Progenitor cell of endocrine pancreas (in vitro differentiated cells): ENCODE measurements at regions not wholly inside any gene's neighbourhood (a gene's known extent, or its start where the extent isn't known, plus 50 kb on each side); places are given as distances from the start of the nearest gene placed in this dataset.

Experiments
- DNase-seq: peaks from one replicate; pipeline ENCODE4 v3.0.0; 2021; ENCODE audit warnings: low spot score; ENCODE audit not compliant: unreplicated experiment
- H3K27ac Mint-ChIP-seq: 2 replicates; pipeline ENCODE4 v1.8.0; 2021; ENCODE audit warnings: mild to moderate bottlenecking, moderate library complexity, mixed read lengths
- H3K27me3 Mint-ChIP-seq: 2 replicates; pipeline ENCODE4 v1.8.0; 2021; ENCODE audit warnings: mixed read lengths
- H3K36me3 Mint-ChIP-seq: 2 replicates; pipeline ENCODE4 v1.8.0; 2022; ENCODE audit warnings: mixed read lengths; ENCODE audit not compliant: insufficient read depth
- H3K4me1 Mint-ChIP-seq: 2 replicates; pipeline ENCODE4 v1.8.0; 2021; ENCODE audit warnings: low read depth, mixed read lengths
- H3K4me3 Mint-ChIP-seq: 2 replicates; pipeline ENCODE4 v1.8.0; 2021; ENCODE audit warnings: low read depth, mild to moderate bottlenecking, moderate library complexity, mixed read lengths
- H3K9me3 Mint-ChIP-seq: 2 replicates; pipeline ENCODE4 v1.8.0; 2021; ENCODE audit warnings: low read depth, mixed read lengths
- TF ChIP-seq, protein P1 (sequence below): fragments of 200-600 bp; sonication (generic); IDR thresholded peaks from one replicate; pipeline ENCODE4 v1.5.0; 2021; ENCODE audit warnings: antibody characterized with exemption, mild to moderate bottlenecking; ENCODE audit not compliant: unreplicated experiment

DNA sequence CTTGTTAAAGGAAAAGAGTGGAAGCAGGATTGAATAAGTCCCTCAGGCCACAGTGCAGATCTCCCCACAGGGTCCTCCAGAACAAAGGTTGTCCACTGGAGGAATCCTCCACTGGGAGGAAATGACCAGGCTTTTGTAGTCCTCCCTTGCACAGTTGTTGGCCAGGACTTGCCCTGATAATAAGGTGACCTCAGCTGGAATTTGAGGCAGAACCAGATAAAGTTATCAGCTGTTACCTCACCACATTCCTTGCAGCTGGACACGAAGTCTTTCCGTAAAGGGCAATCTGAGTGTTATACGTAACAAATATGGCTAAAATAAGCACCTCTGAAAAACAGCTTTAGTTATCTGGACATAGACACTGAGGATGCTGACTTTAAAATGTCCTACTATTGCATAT, 83.5 kb upstream of the NAALADL2 start:
- H3K9me3 Mint-ChIP-seq = no peaks in the 10 kb centered on the region
- no peaks in the 10 kb centered on the region for H3K27me3 Mint-ChIP-seq
- TF ChIP-seq, protein P1, sequence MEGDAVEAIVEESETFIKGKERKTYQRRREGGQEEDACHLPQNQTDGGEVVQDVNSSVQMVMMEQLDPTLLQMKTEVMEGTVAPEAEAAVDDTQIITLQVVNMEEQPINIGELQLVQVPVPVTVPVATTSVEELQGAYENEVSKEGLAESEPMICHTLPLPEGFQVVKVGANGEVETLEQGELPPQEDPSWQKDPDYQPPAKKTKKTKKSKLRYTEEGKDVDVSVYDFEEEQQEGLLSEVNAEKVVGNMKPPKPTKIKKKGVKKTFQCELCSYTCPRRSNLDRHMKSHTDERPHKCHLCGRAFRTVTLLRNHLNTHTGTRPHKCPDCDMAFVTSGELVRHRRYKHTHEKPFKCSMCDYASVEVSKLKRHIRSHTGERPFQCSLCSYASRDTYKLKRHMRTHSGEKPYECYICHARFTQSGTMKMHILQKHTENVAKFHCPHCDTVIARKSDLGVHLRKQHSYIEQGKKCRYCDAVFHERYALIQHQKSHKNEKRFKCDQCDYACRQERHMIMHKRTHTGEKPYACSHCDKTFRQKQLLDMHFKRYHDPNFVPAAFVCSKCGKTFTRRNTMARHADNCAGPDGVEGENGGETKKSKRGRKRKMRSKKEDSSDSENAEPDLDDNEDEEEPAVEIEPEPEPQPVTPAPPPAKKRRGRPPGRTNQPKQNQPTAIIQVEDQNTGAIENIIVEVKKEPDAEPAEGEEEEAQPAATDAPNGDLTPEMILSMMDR = no peak
- H3K36me3 Mint-ChIP-seq = no peaks in the 10 kb centered on the region
- no peak for DNase-seq
- H3K4me1 Mint-ChIP-seq = peaks cover 2% of the 10 kb centered on the region
- H3K27ac Mint-ChIP-seq = no peak overlapping the region
- H3K4me3 Mint-ChIP-seq = no peak overlapping the region

DNA sequence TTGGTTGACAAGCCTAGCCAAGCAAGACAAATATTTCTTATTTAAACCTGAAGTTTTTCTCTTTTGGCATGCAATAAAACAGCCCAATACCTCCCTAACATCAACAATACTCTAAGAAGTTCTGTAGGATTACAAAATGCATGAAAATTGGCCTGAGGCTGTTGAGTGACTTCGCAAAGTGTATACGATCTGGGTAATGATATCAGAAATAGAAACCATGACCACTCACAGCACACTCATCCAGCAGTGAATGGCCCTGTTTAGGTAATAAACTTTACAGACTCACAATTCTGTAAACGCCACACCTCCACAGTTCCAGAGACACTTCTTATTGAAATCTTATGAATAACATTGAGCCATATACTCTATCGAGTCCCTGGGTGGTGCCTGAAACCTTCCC, 83.0 kb upstream of the NAALADL2 start:
- TF ChIP-seq, protein P1 = no peak
- H3K4me3 Mint-ChIP-seq = no peak overlapping the region
- peaks cover 2% of the 10 kb centered on the region for H3K4me1 Mint-ChIP-seq
- no peak for DNase-seq
- H3K27ac Mint-ChIP-seq = no peak overlapping the region
- no peaks in the 10 kb centered on the region for H3K36me3 Mint-ChIP-seq
- no peaks in the 10 kb centered on the region for H3K9me3 Mint-ChIP-seq
- no peaks in the 10 kb centered on the region for H3K27me3 Mint-ChIP-seq

DNA sequence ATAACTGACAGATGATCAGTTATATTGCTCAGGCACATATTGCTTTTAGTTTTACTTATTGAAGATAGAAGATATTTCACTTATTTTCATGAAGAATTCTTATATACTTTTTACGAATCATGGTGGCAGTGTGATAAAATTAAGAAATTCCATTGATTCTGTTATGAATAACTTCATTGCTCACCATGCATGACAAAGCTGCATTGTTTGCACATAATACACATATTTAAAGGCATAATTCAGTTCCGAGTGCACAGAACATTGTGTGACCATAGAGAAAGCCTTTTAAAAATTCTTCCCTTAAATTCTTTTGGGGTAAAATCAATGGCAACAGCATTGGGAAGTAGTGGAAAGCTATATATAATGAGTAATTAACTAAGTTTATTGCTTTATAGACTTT, 82.5 kb upstream of the NAALADL2 start:
- no peak for DNase-seq
- Mint-ChIP-seq H3K4me3 (no peak overlapping the region), H3K36me3 (no peaks in the 10 kb centered on the region), H3K27ac (no peak overlapping the region), H3K4me1 (peaks cover 2% of the 10 kb centered on the region), H3K9me3 (no peaks in the 10 kb centered on the region), H3K27me3 (no peaks in the 10 kb centered on the region)
- TF ChIP-seq, protein P1 = no peak

DNA sequence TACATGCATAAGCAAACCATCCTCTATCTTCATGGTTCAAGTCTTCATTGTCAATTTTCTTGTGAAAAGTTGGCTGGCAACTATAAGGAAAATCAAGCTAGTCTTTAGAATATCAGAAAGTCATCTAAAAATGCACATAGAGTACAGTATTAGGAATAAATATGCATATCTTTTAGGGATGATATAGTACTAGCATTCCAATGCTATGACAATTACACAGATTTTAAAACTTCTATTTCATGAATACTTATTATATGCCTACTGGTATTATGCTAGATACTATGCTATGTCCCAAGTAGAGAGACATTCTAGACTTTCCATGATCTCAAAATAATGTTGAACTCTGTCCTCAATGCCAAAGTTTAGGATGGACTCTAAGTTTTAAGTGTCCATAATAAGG, 81.3 kb upstream of the NAALADL2 start:
- TF ChIP-seq, protein P1 = no peak
- no peak for DNase-seq
- Mint-ChIP-seq H3K27ac (no peak overlapping the region), H3K4me1 (peaks cover 2% of the 10 kb centered on the region), H3K4me3 (no peak overlapping the region), H3K36me3 (no peaks in the 10 kb centered on the region), H3K9me3 (no peaks in the 10 kb centered on the region), H3K27me3 (no peaks in the 10 kb centered on the region)

DNA sequence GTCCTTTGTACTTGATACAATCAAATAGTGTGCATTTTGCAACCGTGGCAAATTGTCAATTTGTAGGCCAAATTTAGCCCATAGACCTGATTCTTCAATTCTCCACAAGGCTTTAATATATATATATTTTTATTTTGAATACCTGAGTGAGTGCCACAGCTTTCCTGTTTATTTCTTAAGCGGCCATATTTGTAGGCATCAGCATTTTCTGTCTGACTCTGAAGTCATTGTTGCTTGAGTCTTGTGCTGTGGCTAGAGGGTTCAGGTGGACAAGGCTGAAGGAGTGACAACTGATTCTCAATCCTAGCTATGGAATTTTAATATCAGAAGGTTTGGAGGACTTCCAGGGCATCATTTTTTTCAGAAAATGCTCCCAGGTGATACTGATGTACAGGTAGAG, 75.6 kb upstream of the NAALADL2 start:
- Mint-ChIP-seq H3K4me1 (no peaks in the 10 kb centered on the region), H3K27me3 (no peaks in the 10 kb centered on the region), H3K36me3 (no peaks in the 10 kb centered on the region), H3K27ac (no peak overlapping the region), H3K4me3 (no peak overlapping the region), H3K9me3 (no peaks in the 10 kb centered on the region)
- TF ChIP-seq, protein P1 = no peak
- DNase-seq = no peak
